K562 (cell line): ENCODE measurements at regions not wholly inside any gene's neighbourhood (a gene's known extent, or its start where the extent isn't known, plus 50 kb on each side); places are given as distances from the start of the nearest gene placed in this dataset.

Experiments
- CHD7 ChIP-seq: fragments of 200-600 bp; sonication (generic); IDR thresholded peaks from one replicate; pipeline ENCODE4 v1.6.1; 2012; ENCODE audit warnings: mild to moderate bottlenecking, low read depth, low read length, inconsistent platforms
- COPS2 ChIP-seq: fragments of 450-650 bp; conservative IDR thresholded peaks from 2 replicates; pipeline ENCODE4 v1.6.1; 2016; ENCODE audit warnings: mild to moderate bottlenecking, moderate library complexity
- MAFG ChIP-seq: fragments of 450-650 bp; conservative IDR thresholded peaks from 2 replicates; pipeline ENCODE4 v1.6.1; 2016; ENCODE audit warnings: missing genetic modification characterization, missing compliant biosample characterization
- ZNF143 ChIP-seq: sonication (generic); formaldehyde crosslinking; IDR thresholded peaks from 2 replicates; pipeline ENCODE4 v1.9.0; 2022; ENCODE audit warnings: mild to moderate bottlenecking, missing genetic modification reagents

- TF ChIP-seq CHD7 (no peak), MAFG (tag) (no peak), ZNF143 (no peak), COPS2 (no peak)
Observed at GRCh38 chr13:63011996-63012395, 1596.3 kb upstream of the PCDH20 start (continued).
